ENCODE measurements at regions not wholly inside any gene's neighbourhood (a gene's known extent, or its start where the extent isn't known, plus 50 kb on each side); places are given as distances from the start of the nearest gene placed in this dataset.

GRCh38 chr3:124657138-124657537, 73.1 kb upstream of the UMPS start:
- H3K4me1 Mint-ChIP-seq: peaks cover 0 to 8% (median 0%) of the 10 kb centered on the region in 3 donors
- ATAC-seq (ENCODE audit: low read depth in 2 of 2) (no peak), DNase-seq (no peak)
- H3K27me3 Mint-ChIP-seq: peaks cover 3 to 17% (median 7%) of the 10 kb centered on the region in 3 donors
- H3K36me3 Mint-ChIP-seq: no peaks in the 10 kb centered on the region
- peaks cover 0 to 5% (median 0%) of the 10 kb centered on the region in 7 donors for H3K9me3 Mint-ChIP-seq
- H3K4me3 Mint-ChIP-seq: no peak overlapping the region
- peak overlapping the region in 1 of 6 donors; percentile 76 for H3K27ac Mint-ChIP-seq

- Mint-ChIP-seq H3K27me3 (peaks cover 3 to 17% (median 7%) of the 10 kb centered on the region in 3 donors), H3K4me3 (no peak overlapping the region), H3K36me3 (no peaks in the 10 kb centered on the region), H3K27ac (no peak overlapping the region), H3K4me1 (peaks cover 0 to 6% (median 0%) of the 10 kb centered on the region in 3 donors), H3K9me3 (no peaks in the 10 kb centered on the region)
- ATAC-seq (ENCODE audit: low read depth in 2 of 2) (no peak), DNase-seq (no peak)
These were observed 72.0 kb upstream of the UMPS start for GRCh38 chr3:124658270-124658669.

GRCh38 chr3:124659175-124659574, 71.1 kb upstream of the UMPS start:
- ATAC-seq (ENCODE audit: low read depth in 2 of 2): no peak
- no peaks in the 10 kb centered on the region for H3K36me3 Mint-ChIP-seq
- no peaks in the 10 kb centered on the region for H3K9me3 Mint-ChIP-seq
- peaks cover 0 to 6% (median 0%) of the 10 kb centered on the region in 3 donors for H3K4me1 Mint-ChIP-seq
- no peak overlapping the region for H3K27ac Mint-ChIP-seq
- H3K4me3 Mint-ChIP-seq: no peak overlapping the region
- no peak for DNase-seq
- peaks cover 7 to 17% (median 8%) of the 10 kb centered on the region in 3 donors for H3K27me3 Mint-ChIP-seq

- Mint-ChIP-seq H3K36me3 (no peaks in the 10 kb centered on the region), H3K4me3 (peak overlapping the region in 1 of 8 donors; percentile 19), H3K4me1 (peaks cover 0 to 6% (median 0%) of the 10 kb centered on the region in 3 donors), H3K9me3 (no peaks in the 10 kb centered on the region), H3K27me3 (peaks cover 7 to 11% (median 8%) of the 10 kb centered on the region in 3 donors), H3K27ac (peak overlapping the region in 1 of 6 donors; percentile 85)
- DNase-seq (no peak), ATAC-seq (ENCODE audit: low read depth in 2 of 2) (no peak)
These were observed 69.7 kb upstream of the UMPS start for GRCh38 chr3:124660599-124660998.

GRCh38 chr3:124663690-124664089, 66.6 kb upstream of the UMPS start:
- Mint-ChIP-seq H3K27ac (no peak overlapping the region), H3K27me3 (peaks cover 0 to 8% (median 7%) of the 10 kb centered on the region in 3 donors), H3K9me3 (no peaks in the 10 kb centered on the region), H3K36me3 (no peaks in the 10 kb centered on the region), H3K4me3 (no peak overlapping the region), H3K4me1 (peaks cover 0 to 6% (median 0%) of the 10 kb centered on the region in 3 donors)
- ATAC-seq (ENCODE audit: low read depth in 2 of 2) (no peak), DNase-seq (no peak)

GRCh38 chr3:124664804-124665203, 65.4 kb upstream of the UMPS start:
- Mint-ChIP-seq H3K9me3 (no peaks in the 10 kb centered on the region), H3K36me3 (no peaks in the 10 kb centered on the region), H3K27ac (no peak overlapping the region), H3K4me3 (no peak overlapping the region), H3K27me3 (peaks cover 0 to 8% (median 7%) of the 10 kb centered on the region in 3 donors), H3K4me1 (no peaks in the 10 kb centered on the region)
- ATAC-seq (ENCODE audit: low read depth in 2 of 2) (no peak), DNase-seq (no peak)

GRCh38 chr3:124666067-124666466, 64.2 kb upstream of the UMPS start:
- H3K27ac Mint-ChIP-seq: no peak overlapping the region
- ATAC-seq (ENCODE audit: low read depth in 2 of 2) (no peak), DNase-seq (no peak)
- H3K4me3 Mint-ChIP-seq: no peak overlapping the region
- peaks cover 5 to 6% (median 5%) of the 10 kb centered on the region in 3 donors for H3K4me1 Mint-ChIP-seq
- peaks cover 2 to 6% (median 4%) of the 10 kb centered on the region in 7 donors for H3K9me3 Mint-ChIP-seq
- H3K27me3 Mint-ChIP-seq: peaks cover 0 to 8% (median 7%) of the 10 kb centered on the region in 3 donors
- peaks cover 4 to 6% of the 10 kb centered on the region in 2 donors for H3K36me3 Mint-ChIP-seq

GRCh38 chr3:124669470-124669869, 60.8 kb upstream of the UMPS start:
- peaks cover 8 to 11% of the 10 kb centered on the region in 2 donors for H3K36me3 Mint-ChIP-seq
- peaks cover 8 to 13% (median 13%) of the 10 kb centered on the region in 3 donors for H3K4me1 Mint-ChIP-seq
- no peak overlapping the region for H3K27ac Mint-ChIP-seq
- no peak overlapping the region for H3K4me3 Mint-ChIP-seq
- ATAC-seq (ENCODE audit: low read depth in 2 of 2) (no peak), DNase-seq (no peak)
- peaks cover 5 to 12% (median 8%) of the 10 kb centered on the region in 7 donors for H3K9me3 Mint-ChIP-seq
- no peaks in the 10 kb centered on the region for H3K27me3 Mint-ChIP-seq

- ATAC-seq (ENCODE audit: low read depth in 2 of 2) (peak; percentile 48 to 60), DNase-seq (no peak)
- peaks cover 5 to 12% (median 8%) of the 10 kb centered on the region in 7 donors for H3K9me3 Mint-ChIP-seq
- peak overlapping the region in 1 of 8 donors; percentile 75 for H3K4me3 Mint-ChIP-seq
- H3K4me1 Mint-ChIP-seq: peaks cover 8 to 13% (median 13%) of the 10 kb centered on the region in 3 donors
- peaks cover 8 to 11% of the 10 kb centered on the region in 2 donors for H3K36me3 Mint-ChIP-seq
- peak overlapping the region in 2 of 6 donors; percentile 60 to 66 for H3K27ac Mint-ChIP-seq
- H3K27me3 Mint-ChIP-seq: no peaks in the 10 kb centered on the region
These were observed 59.1 kb upstream of the UMPS start for GRCh38 chr3:124671106-124671505.

GRCh38 chr3:124674336-124674735, 55.9 kb upstream of the UMPS start:
- peaks cover 5 to 12% (median 8%) of the 10 kb centered on the region in 7 donors for H3K9me3 Mint-ChIP-seq
- peaks cover 0 to 8% (median 0%) of the 10 kb centered on the region in 3 donors for H3K27me3 Mint-ChIP-seq
- ATAC-seq (ENCODE audit: low read depth in 2 of 2) (no peak), DNase-seq (no peak)
- peaks cover 8 to 13% (median 13%) of the 10 kb centered on the region in 3 donors for H3K4me1 Mint-ChIP-seq
- H3K4me3 Mint-ChIP-seq: no peak overlapping the region
- H3K36me3 Mint-ChIP-seq: peaks cover 8 to 11% of the 10 kb centered on the region in 2 donors
- H3K27ac Mint-ChIP-seq: no peak overlapping the region

GRCh38 chr3:124676236-124676635, 54.0 kb upstream of the UMPS start:
- H3K27ac Mint-ChIP-seq: no peak overlapping the region
- H3K4me1 Mint-ChIP-seq: peaks cover 1 to 7% (median 5%) of the 10 kb centered on the region in 3 donors
- H3K4me3 Mint-ChIP-seq: no peak overlapping the region
- no peak for DNase-seq
- no peak for ATAC-seq (ENCODE audit: low read depth in 2 of 2)
- H3K27me3 Mint-ChIP-seq: peaks cover 0 to 8% (median 0%) of the 10 kb centered on the region in 3 donors
- H3K9me3 Mint-ChIP-seq: peaks cover 0 to 5% (median 2%) of the 10 kb centered on the region in 7 donors
- peaks cover 3 to 4% of the 10 kb centered on the region in 2 donors for H3K36me3 Mint-ChIP-seq

- no peak for DNase-seq
- Mint-ChIP-seq H3K9me3 (peaks cover 0 to 1% (median 0%) of the 10 kb centered on the region in 7 donors), H3K27ac (no peak overlapping the region), H3K27me3 (peaks cover 0 to 9% (median 4%) of the 10 kb centered on the region in 3 donors), H3K36me3 (no peaks in the 10 kb centered on the region), H3K4me1 (no peaks in the 10 kb centered on the region), H3K4me3 (no peak overlapping the region)
- ATAC-seq (ENCODE audit: low read depth in 2 of 2): no peak
These were observed 51.1 kb upstream of the UMPS start for GRCh38 chr3:124679048-124679638.
